ENCODE measurements at regions not wholly inside any gene's neighbourhood (a gene's known extent, or its start where the extent isn't known, plus 50 kb on each side); places are given as distances from the start of the nearest gene placed in this dataset.
"Not testable (repeated sequence)": the region's sequence is repeated elsewhere in the genome, so short reads cannot be mapped to it uniquely, and the experiment has no call there.

DNA sequence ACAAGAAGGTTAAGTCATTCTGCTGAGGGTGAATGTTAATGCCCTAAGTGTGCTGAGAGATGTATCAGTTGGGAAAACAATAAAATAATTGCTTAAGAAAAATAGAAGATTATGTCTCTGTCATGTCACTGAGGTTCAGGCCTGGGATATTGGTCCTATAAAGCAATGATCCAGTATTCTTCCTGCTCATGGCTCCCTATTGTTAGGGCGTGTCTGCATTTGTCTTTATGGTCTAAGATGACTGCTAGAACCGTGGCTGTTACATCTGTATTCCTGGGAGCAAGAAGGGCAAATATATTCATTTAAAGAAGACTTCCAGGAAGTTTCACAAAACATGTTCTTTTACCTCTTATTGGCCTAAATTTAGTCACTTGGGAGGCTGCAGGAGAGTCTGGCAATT, 125.0 kb downstream of the KCNE4 start:
- ATAC-seq, result no peak
- no peak for DNase-seq (ENCODE audit: low spot score)

DNA sequence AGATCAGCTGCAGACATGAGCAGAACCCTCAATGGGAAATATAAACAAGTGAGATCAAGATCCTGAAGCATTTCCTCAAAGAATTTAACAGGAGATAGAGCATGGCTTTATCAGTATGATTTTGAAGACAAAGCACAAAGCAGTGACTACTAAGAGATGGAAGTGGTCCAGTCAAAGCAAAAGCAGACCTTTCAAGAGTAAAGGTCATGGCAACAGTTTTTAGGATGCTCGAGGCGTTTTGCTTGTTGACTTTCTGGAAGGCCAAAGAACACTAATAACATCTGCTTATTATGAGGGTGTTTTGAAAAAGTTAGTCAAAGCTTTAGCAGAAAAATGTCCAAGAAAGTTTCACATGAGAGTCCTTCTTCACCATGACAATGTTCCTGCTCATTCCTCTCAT, 128.5 kb downstream of the KCNE4 start:
- DNase-seq (ENCODE audit: low spot score) (no peak), ATAC-seq (no peak)

- DNase-seq (ENCODE audit: low spot score) (no peak), ATAC-seq (no peak)
Observed at GRCh38 chr2:223181561-223181960, 129.6 kb downstream of the KCNE4 start.

DNA sequence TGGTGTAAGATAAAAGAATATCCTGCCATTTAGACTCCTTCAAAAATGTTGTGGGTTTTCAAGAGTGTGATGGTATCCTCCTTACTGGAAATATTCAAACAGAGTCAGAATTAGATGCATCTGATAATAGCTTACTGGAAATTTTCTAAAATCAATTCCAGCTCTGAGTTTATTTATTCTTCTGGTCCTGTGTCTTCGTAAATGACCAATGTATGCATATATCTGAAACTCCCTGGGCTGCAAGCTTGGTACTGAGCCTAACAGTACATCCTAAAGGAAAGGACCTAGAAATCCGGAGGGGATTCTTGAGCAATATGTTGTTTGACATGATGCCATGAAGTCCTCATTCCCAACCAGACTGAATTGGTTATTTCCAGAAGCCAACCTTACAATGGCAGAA, 130.4 kb downstream of the KCNE4 start:
- no peak for ATAC-seq
- DNase-seq (ENCODE audit: low spot score), result no peak

GRCh38 chr2:223185638-223186037, 133.6 kb downstream of the KCNE4 start:
- ATAC-seq (no peak), DNase-seq (ENCODE audit: low spot score) (no peak)

DNA sequence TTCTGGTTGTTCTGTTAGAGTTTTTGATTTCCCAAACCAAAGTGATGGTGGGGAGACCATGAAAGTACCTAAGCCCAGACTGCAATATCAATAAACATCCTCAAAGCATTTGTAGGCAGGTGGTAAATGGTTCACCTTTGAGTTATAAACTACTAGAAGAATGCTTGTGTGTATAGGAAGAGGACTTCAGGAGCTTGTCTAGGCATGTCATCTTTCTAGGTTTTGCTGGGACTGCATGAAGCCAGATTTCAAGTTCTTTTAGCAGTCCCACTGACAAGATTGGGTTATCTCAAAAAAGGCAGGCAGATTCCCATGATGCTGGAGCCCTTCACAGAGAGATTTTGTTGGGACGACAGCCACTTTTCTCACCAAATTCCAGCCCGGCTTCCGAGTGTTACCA, 135.3 kb downstream of the KCNE4 start:
- DNase-seq (ENCODE audit: low spot score), result no peak
- ATAC-seq, result no peak

GRCh38 chr2:223190561-223191206, 138.7 kb downstream of the KCNE4 start:
- not testable (repeated sequence) for DNase-seq (ENCODE audit: low spot score); ATAC-seq

DNA sequence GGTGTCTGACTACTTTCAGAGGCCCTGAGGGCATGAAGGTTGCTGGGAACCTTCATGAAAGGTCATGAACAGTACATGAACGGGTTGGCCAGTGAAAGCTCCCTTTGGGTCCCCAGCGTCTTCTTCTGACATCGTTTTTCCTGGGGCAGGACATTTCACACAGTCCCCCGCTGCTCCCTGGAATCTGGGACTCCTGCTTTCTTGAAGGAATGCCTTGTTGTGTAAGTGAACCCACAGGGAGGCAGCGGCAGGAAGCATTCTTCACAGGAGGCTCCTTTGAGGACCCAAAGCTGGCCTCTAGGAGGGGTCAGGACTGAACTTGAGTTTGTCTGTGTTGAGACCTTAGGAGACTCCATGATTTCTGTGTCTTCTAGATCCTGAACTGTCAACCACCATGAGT, 144.3 kb downstream of the KCNE4 start:
- DNase-seq (ENCODE audit: low spot score), result no peak
- no peak for ATAC-seq

- DNase-seq (ENCODE audit: low spot score) (no peak), ATAC-seq (no peak)
Observed at GRCh38 chr2:223197046-223197445, 145.1 kb downstream of the KCNE4 start.

GRCh38 chr2:223199531-223200515, 147.8 kb downstream of the KCNE4 start:
- ATAC-seq (no peak), DNase-seq (ENCODE audit: low spot score) (no peak)

GRCh38 chr2:223203971-223204929, 152.3 kb downstream of the KCNE4 start:
- DNase-seq (ENCODE audit: low spot score) (no peak), ATAC-seq (no peak)

GRCh38 chr2:223210489-223210888, 158.5 kb downstream of the KCNE4 start:
- ATAC-seq (no peak), DNase-seq (ENCODE audit: low spot score) (no peak)

DNA sequence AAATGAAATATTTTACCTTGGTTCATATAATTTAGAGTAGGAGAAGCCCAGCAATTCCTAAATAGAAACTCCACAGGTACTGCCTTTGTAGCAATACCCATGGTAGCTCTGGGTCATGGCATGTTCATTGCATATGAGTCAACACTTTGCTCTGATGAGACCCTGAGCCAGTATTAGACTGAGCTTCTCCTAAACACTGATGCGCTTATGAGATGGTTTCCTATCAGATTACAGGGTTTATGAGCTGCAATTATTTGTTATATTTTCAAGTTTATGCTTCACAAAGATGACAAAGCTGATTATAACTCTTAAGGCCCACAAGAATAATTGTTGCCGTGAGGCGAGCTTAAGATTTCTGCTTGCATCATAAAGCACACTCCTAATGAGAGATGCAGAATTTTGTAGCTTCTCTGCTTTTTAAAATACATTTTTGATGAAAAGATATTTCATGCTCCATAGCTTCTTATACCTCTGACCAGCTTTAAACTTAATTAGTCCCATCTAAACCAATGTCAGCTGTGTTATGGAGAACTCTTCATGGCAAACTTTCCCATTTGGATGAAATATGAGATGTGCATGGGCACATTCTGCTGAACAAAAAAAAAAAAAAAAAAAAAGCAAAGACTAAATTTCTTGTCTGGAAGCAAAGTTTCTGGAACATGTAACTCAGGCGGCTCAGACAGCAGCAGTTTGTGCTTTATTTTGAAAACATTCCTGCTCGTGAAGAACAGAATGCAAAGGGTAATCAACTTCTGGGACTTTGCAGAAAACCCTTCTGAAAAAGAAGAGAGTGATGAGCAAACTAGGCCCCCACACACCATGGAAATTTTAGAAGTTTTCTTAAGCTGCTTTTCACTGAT, 162.6 kb downstream of the KCNE4 start:
- no peak for ATAC-seq
- DNase-seq (ENCODE audit: low spot score), result no peak

DNA sequence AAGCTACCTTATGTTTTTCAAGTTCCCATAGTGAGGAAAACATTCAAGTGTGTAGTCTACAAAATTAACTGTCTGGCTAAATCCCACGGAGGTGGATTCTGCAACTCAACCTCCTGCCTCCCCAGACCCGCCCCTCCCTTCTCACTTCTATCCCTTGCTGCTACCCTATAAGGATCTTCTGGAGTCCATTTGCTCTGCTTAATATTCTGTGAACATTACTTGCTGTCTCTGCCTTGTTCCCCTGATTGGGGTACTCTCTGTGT, 163.2 kb downstream of the KCNE4 start:
- DNase-seq (ENCODE audit: low spot score) (no peak), ATAC-seq (no peak)

DNA sequence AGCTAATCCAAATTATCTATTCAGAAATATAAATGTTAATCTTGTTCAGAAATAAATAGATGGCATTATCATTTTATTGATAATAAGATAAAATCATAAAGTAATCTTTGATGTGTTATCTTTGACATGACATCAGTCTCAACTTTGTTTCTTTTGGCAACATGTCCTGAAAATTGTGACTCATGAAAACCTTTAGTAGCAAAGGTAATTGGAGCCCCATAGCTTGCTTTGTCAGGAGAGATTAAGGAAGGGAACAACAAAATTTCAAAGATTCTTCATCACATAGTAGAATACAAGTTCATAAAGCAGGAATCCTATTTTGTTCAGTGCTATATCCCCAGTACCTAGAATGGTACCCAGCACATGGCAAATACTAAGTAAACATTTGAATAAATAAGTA, 165.4 kb downstream of the KCNE4 start:
- no peak for DNase-seq (ENCODE audit: low spot score)
- ATAC-seq, result no peak

GRCh38 chr2:223218587-223219178, 166.7 kb downstream of the KCNE4 start:
- ATAC-seq, result no peak
- DNase-seq (ENCODE audit: low spot score), result no peak

DNA sequence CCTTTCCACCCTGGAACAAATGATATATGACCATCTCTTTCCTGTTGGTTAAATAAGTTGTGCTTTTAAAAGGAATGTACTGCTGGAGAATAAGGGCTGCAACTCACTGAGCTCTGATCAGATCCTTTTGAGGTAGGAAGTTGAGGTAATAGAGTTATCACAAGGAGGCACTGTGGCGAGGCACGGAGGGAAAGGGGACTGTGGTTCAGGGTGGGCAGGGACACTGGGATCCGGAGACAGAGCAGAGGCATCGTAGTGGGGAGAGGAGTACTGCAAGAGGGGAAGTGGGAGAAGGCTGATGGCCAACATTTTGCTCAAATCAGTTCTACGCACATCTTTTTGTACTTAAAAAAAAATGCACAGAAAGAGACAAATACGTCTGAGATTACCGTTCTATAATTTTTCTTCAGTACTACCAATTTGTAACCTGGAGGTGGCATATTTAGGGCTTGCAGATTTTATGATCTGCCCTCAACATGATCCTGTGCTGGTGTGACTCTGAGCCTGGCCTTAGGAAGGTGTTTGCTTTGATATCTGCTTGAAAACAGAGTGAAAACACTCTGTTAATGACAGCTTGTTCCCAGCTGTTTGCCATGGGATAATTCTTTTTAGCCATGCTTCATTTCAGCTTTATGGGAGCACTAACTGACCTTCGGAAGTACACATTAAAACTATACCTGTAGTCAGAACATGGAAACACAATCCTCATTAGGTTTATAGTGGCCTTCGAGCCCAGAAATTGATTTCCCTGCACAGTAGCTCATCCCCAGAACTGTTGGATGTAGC, 168.1 kb downstream of the KCNE4 start:
- ATAC-seq, result no peak
- no peak for DNase-seq (ENCODE audit: low spot score)

DNA sequence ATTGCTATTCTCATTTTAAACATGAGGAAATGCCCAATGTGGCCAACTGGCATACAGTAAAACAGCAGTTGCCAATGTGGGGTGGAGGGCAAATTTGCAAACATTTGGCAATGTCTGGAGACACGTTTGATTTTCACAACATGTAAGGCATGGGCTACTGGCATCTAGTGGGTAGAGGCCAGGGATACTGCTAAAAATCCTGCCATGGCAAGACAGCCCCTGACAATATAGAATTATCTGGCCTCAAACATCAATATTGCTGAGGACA, 168.6 kb downstream of the KCNE4 start:
- ATAC-seq (no peak), DNase-seq (ENCODE audit: low spot score) (no peak)

DNA sequence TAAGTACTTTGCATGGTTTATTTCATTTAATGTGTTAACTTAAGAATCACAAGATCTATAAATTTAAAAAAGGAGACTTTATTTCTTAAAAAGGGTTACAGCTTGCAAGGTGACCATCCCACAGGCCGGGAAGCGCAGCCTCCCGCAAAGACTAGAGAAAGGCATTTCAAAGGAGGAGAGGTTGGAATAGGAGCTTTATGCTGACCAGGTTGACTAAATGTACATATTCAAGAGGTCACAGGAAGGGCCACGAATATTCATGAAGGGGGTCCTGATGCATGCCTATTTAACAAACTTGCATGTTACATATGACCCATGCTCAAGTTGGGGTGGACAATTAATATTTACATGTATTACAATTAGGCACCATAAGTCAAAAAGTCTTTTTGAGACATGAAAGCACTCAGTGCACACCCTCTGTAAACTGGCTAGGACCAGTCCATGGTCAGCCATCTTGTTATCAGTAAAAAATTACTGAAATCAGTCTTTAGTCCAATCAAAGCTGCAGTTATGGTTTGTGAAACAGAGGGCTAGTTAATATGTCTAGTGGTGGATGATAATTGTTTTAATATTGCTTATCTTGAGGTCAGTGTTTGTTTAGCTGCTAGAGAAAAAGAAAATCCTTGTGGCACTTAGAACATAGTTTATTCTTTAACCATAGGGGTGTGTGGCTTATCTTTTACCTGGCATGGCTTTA, 169.3 kb downstream of the KCNE4 start:
- no peak for DNase-seq (ENCODE audit: low spot score)
- ATAC-seq, result no peak

Data from left lobe of liver (tissue), 2 donors.